D721Med (cell line): ENCODE measurements at regions not wholly inside any gene's neighbourhood (a gene's known extent, or its start where the extent isn't known, plus 50 kb on each side); places are given as distances from the start of the nearest gene placed in this dataset.

Experiments
- DNase-seq: peaks from one replicate; pipeline ENCODE4 v3.0.0; 2011; ENCODE audit warnings: low spot score; ENCODE audit not compliant: insufficient read length
- FAIRE-seq: peaks from 2 replicates; lab custom pipeline; 2011; peaks lifted over from hg19 to GRCh38; lab: Jason Lieb, UNC
- TF ChIP-seq, protein P1 (sequence below): IDR thresholded peaks from 2 replicates; pipeline ENCODE4 v1.5.1; 2012; ENCODE audit warnings: mild to moderate bottlenecking, control low read depth; ENCODE audit not compliant: insufficient read depth; ENCODE audit errors: missing control alignments

GRCh38 chr9:90544488-90544887 is 98.1 kb downstream of the DIRAS2 start:
- TF ChIP-seq, protein P1, sequence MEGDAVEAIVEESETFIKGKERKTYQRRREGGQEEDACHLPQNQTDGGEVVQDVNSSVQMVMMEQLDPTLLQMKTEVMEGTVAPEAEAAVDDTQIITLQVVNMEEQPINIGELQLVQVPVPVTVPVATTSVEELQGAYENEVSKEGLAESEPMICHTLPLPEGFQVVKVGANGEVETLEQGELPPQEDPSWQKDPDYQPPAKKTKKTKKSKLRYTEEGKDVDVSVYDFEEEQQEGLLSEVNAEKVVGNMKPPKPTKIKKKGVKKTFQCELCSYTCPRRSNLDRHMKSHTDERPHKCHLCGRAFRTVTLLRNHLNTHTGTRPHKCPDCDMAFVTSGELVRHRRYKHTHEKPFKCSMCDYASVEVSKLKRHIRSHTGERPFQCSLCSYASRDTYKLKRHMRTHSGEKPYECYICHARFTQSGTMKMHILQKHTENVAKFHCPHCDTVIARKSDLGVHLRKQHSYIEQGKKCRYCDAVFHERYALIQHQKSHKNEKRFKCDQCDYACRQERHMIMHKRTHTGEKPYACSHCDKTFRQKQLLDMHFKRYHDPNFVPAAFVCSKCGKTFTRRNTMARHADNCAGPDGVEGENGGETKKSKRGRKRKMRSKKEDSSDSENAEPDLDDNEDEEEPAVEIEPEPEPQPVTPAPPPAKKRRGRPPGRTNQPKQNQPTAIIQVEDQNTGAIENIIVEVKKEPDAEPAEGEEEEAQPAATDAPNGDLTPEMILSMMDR: no peak
- FAIRE-seq (no peak), DNase-seq (no peak)

- DNase-seq (no peak), FAIRE-seq (no peak)
Observed at GRCh38 chr9:90546200-90546599, 96.4 kb downstream of the DIRAS2 start.

GRCh38 chr9:90547896-90548295 is 94.7 kb downstream of the DIRAS2 start:
- DNase-seq: no peak
- TF ChIP-seq, protein P1: no peak
- no peak for FAIRE-seq

More at GRCh38 chr9:90546200-90546599, 96.4 kb downstream of the DIRAS2 start:
- TF ChIP-seq, protein P1: no peak

GRCh38 chr9:90552317-90552716 is 90.3 kb downstream of the DIRAS2 start:
- TF ChIP-seq, protein P1: no peak
- FAIRE-seq (no peak), DNase-seq (no peak)

DNA sequence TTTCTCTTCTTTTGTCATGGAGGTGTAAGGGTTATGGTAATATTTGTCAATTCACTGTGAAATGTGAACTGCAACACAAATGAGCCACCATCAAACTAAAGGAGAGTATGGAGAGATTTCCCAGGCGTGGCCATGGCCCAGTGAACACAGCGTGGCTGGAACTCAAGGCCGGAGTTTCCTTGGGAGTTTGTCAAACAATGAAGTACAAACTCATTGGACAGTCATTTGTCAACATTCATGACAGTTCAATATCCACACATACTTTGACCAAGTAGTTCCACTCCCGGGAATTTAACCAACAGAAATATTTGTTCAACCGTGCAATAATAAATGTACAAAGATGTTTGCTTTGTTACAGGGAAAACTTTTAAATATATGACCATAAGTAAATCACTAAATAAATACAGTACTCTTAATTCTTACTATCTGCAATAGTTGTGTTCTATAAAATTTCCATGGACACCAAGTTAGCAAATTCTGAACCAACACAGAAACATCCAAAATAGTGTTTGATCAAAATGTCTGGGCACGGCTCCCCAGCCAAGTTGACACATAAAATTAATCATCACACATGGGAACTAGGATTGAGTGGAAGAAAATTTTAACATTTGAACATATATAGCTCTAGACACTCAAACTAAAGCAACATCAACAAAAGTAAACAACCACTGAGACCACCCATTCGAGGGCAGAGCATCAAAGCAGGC is 87.1 kb downstream of the DIRAS2 start:
- TF ChIP-seq, protein P1: no peak
- no peak for DNase-seq
- FAIRE-seq: no peak

- DNase-seq (no peak), FAIRE-seq (no peak)
- TF ChIP-seq, protein P1: no peak
Observed at GRCh38 chr9:90556897-90557675, 85.5 kb downstream of the DIRAS2 start.
